Stimulated activated CD4-positive, alpha-beta T cell treated with anti-CD3 and anti-CD28 coated beads, Interleukin-12 subunit alpha, Interleukin-12 subunit beta, amount 100 ng/mL, for 24 hours (primary cell): ENCODE measurements at regions not wholly inside any gene's neighbourhood (a gene's known extent, or its start where the extent isn't known, plus 50 kb on each side); places are given as distances from the start of the nearest gene placed in this dataset.
A peak's percentile ranks its signal among the peaks of the same experiment; 100 is the strongest.
"Not testable (repeated sequence)": the region's sequence is repeated elsewhere in the genome, so short reads cannot be mapped to it uniquely, and the experiment has no call there.

Experiments used
- DNase-seq, 2 experiments: peaks; one replicate each; pipeline ENCODE4 v3.0.0-alpha.2; 2020; ENCODE audit warnings: low read depth in 2 of 2

GRCh38 chr22:25417826-25418225 lies 146.6 kb upstream of the GRK3 start:
- DNase-seq, result not testable (repeated sequence)

- DNase-seq, result no peak
Measured at GRCh38 chr22:25419247-25420113, 145.0 kb upstream of the GRK3 start.

GRCh38 chr22:25420114-25420441 lies 144.4 kb upstream of the GRK3 start:
- DNase-seq, result not testable (repeated sequence)

- DNase-seq, result no peak
Measured at GRCh38 chr22:25420471-25420924, 144.0 kb upstream of the GRK3 start.

- DNase-seq, result no peak
Measured at GRCh38 chr22:25420925-25421904, 143.3 kb upstream of the GRK3 start.

- DNase-seq, result not testable (repeated sequence)
Measured at GRCh38 chr22:25426530-25427308, 137.8 kb upstream of the GRK3 start.

- not testable (repeated sequence) for DNase-seq
Measured at GRCh38 chr22:25431637-25432342, 132.7 kb upstream of the GRK3 start.

GRCh38 chr22:25433381-25433970 lies 131.0 kb upstream of the GRK3 start:
- not testable (repeated sequence) for DNase-seq

- DNase-seq, result no peak
Measured at GRCh38 chr22:25437414-25438160, 126.9 kb upstream of the GRK3 start.

GRCh38 chr22:25447067-25447685 lies 117.3 kb upstream of the GRK3 start:
- no peak for DNase-seq

GRCh38 chr22:25447686-25448434 lies 116.6 kb upstream of the GRK3 start:
- DNase-seq, result peak; percentile 88 to 89

- no peak for DNase-seq
Measured at GRCh38 chr22:25448435-25449051, 115.9 kb upstream of the GRK3 start.

GRCh38 chr22:25449781-25450317 lies 114.6 kb upstream of the GRK3 start:
- DNase-seq, result no peak

- DNase-seq, result no peak
Measured at GRCh38 chr22:25451480-25452114, 112.9 kb upstream of the GRK3 start.

- DNase-seq, result no peak
Measured at GRCh38 chr22:25452116-25452700, 112.3 kb upstream of the GRK3 start.

GRCh38 chr22:25453058-25453457 lies 111.4 kb upstream of the GRK3 start:
- no peak for DNase-seq

GRCh38 chr22:25453557-25453956 lies 110.9 kb upstream of the GRK3 start:
- peak in 1 of 2 experiments; percentile 18 for DNase-seq
